Cardiac fibroblast (primary cell): ENCODE measurements at regions not wholly inside any gene's neighbourhood (a gene's known extent, or its start where the extent isn't known, plus 50 kb on each side); places are given as distances from the start of the nearest gene placed in this dataset.

Source experiments
- DNase-seq, 2 donors: peaks; one replicate each; pipeline versions ENCODE4 v3.0.0 to v3.0.0-alpha.2; 2010; ENCODE audit warnings: low read depth in 2 of 2
- H3K4me3 ChIP-seq, 2 donors: replicated peaks in 1 of 2; 1 replicate in 1 of 2; 2 replicates in 1 of 2; pipeline ENCODE4 v1.5.1; 2011; ENCODE audit warnings: low read depth in 2 of 2, low read length in 2 of 2, mild to moderate bottlenecking in 2 of 2, moderate library complexity in 1 of 2
- CTCF ChIP-seq: IDR thresholded peaks from one replicate; pipeline ENCODE4 v1.5.1; 2011; ENCODE audit warnings: low read depth, mild to moderate bottlenecking, low read length, inconsistent platforms

DNA sequence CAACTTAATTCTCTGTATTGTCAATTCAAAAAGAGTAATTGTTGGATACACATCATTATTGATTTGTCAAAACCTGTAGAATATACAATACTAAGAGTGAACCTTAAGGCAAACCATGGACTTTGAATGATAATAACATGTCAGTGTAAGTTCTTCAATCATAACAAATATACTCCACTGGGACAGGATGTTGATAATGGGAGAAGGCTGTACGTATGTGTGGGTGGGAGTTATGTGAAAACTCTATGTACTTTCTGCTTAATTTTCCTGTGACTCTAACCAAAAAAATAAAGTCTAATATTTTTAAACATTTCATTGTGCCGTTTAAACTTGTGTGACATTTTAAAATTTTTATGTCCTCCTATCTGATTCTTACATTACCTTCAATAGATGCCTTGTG is 526.7 kb downstream of the SUCLA2 start:
- no peak overlapping the region for H3K4me3 ChIP-seq
- DNase-seq = no peak
- TF ChIP-seq CTCF = no peak

DNA sequence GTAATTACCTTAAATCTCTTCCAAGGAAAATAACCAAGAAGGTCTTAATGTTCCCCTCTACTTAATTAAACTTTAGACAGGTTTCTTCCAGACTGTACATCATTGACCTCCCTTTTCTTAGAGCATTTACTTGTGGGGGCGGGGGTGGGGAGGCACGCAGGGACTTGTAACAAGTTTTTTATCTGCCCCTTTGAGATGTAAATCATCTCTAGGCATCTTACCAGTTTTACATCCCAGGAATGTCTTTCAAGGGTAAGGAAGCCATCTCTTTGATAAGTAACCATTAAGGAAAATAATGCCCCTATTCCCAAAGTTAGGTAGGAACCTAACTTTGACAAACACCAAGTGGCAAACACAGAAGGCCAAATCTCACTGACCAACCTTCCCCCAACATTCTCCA is 528.6 kb downstream of the SUCLA2 start:
- DNase-seq = no peak
- TF ChIP-seq CTCF = no peak
- H3K4me3 ChIP-seq = no peak overlapping the region

DNA sequence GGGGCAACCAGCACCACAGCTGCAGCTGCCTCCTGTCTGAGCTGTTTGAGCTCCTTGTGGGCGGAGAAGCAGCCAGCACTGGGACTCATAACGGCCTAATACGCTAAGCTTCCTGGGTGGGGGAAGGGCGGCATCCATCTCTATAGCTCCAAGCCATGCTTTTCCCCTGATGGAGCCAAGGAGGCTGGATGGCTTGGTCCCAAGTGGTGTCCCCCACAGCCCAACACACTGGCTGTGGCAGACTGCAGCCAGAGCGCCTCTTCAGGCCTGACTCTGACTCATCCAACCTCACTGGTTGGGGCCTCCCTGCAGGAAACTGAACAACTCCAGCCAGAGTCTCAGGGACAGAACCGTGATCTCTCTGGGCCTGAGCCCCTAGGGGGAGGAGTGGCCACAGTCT is 537.3 kb downstream of the SUCLA2 start:
- DNase-seq = peak; percentile 43 to 62
- TF ChIP-seq CTCF = no peak
- no peak overlapping the region for H3K4me3 ChIP-seq

GRCh38 chr13:47463002-47463401 is 538.1 kb downstream of the SUCLA2 start:
- H3K4me3 ChIP-seq = no peak overlapping the region
- DNase-seq = no peak
- TF ChIP-seq CTCF = no peak

- no peak for TF ChIP-seq CTCF
- DNase-seq = no peak
- H3K4me3 ChIP-seq = no peak overlapping the region
These were observed 539.3 kb downstream of the SUCLA2 start for GRCh38 chr13:47461816-47462215.

DNA sequence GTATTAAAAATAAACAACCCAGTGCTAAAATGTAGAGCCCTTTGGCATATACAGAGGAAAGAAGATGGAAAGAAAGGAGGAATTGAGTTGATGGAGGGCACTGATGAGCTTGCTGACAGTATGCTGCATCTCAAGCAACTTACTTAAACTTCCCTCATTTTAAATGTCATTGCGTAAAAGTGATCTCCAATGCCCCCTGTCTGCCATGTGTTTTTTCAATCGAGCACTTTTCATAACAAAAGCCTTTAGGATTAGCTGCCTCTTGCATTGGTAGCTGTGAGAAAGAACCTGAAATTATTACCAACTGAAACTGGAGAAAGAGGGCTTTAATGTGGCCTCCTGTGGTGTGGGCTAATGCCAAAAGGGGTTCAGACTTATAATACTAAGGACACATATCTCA is 541.6 kb downstream of the SUCLA2 start:
- no peak overlapping the region for H3K4me3 ChIP-seq
- peak; percentile 42 to 61 for DNase-seq
- peak; percentile 23 for TF ChIP-seq CTCF

GRCh38 chr13:47457626-47458025 is 543.4 kb downstream of the SUCLA2 start:
- no peak overlapping the region for H3K4me3 ChIP-seq
- no peak for TF ChIP-seq CTCF
- DNase-seq = peak; percentile 64 to 65
